ENCODE measurements at regions not wholly inside any gene's neighbourhood (a gene's known extent, or its start where the extent isn't known, plus 50 kb on each side); places are given as distances from the start of the nearest gene placed in this dataset.

GRCh38 chr6:50236164-50236563 lies 186.4 kb upstream of the DEFB112 start:
- no peak for DNase-seq

GRCh38 chr6:50239853-50240252 lies 190.1 kb upstream of the DEFB112 start:
- no peak for DNase-seq

- no peak for DNase-seq
Measured at GRCh38 chr6:50240986-50241385, 191.3 kb upstream of the DEFB112 start.

- DNase-seq = peak; percentile 51
Measured at GRCh38 chr6:50249493-50249892, 199.8 kb upstream of the DEFB112 start.

GRCh38 chr6:50257322-50257721 lies 207.6 kb upstream of the DEFB112 start:
- no peak for DNase-seq

- no peak for DNase-seq
Measured at GRCh38 chr6:50259903-50260302, 210.2 kb upstream of the DEFB112 start.

GRCh38 chr6:50264995-50265571 lies 215.4 kb upstream of the DEFB112 start:
- peak; percentile 70 for DNase-seq

GRCh38 chr6:50270415-50270814 lies 220.7 kb upstream of the DEFB112 start:
- peak; percentile 34 for DNase-seq

- no peak for DNase-seq
Measured at GRCh38 chr6:50271266-50271665, 221.5 kb upstream of the DEFB112 start.

GRCh38 chr6:50271817-50272216 lies 222.1 kb upstream of the DEFB112 start:
- no peak for DNase-seq

GRCh38 chr6:50272611-50273010 lies 222.9 kb upstream of the DEFB112 start:
- DNase-seq = no peak

GRCh38 chr6:50276771-50277261 lies 227.1 kb upstream of the DEFB112 start:
- no peak for DNase-seq

GRCh38 chr6:50277774-50278173 lies 228.0 kb upstream of the DEFB112 start:
- peak; percentile 66 for DNase-seq

- no peak for DNase-seq
Measured at GRCh38 chr6:50278663-50279062, 228.9 kb upstream of the DEFB112 start.

GRCh38 chr6:50285735-50286134 lies 236.0 kb upstream of the DEFB112 start:
- DNase-seq = no peak

- DNase-seq = no peak
Measured at GRCh38 chr6:50288241-50288640, 238.5 kb upstream of the DEFB112 start.

GRCh38 chr6:50288881-50289280 lies 239.2 kb upstream of the DEFB112 start:
- no peak for DNase-seq

- no peak for DNase-seq
Measured at GRCh38 chr6:50289366-50289765, 239.6 kb upstream of the DEFB112 start.

- no peak for DNase-seq
Measured at GRCh38 chr6:50301307-50301706, 251.6 kb upstream of the DEFB112 start.

GRCh38 chr6:50305660-50306059 lies 255.9 kb upstream of the DEFB112 start:
- DNase-seq = no peak

- no peak for DNase-seq
Measured at GRCh38 chr6:50318536-50318935, 268.8 kb upstream of the DEFB112 start.

- no peak for DNase-seq
Measured at GRCh38 chr6:50330347-50330746, 280.6 kb upstream of the DEFB112 start.

- DNase-seq = no peak
Measured at GRCh38 chr6:50330963-50331362, 281.2 kb upstream of the DEFB112 start.

- no peak for DNase-seq
Measured at GRCh38 chr6:50333696-50334095, 284.0 kb upstream of the DEFB112 start.

GRCh38 chr6:50337532-50338122 lies 287.9 kb upstream of the DEFB112 start:
- DNase-seq = no peak
